ENCODE measurements at regions not wholly inside any gene's neighbourhood (a gene's known extent, or its start where the extent isn't known, plus 50 kb on each side); places are given as distances from the start of the nearest gene placed in this dataset.

DNA sequence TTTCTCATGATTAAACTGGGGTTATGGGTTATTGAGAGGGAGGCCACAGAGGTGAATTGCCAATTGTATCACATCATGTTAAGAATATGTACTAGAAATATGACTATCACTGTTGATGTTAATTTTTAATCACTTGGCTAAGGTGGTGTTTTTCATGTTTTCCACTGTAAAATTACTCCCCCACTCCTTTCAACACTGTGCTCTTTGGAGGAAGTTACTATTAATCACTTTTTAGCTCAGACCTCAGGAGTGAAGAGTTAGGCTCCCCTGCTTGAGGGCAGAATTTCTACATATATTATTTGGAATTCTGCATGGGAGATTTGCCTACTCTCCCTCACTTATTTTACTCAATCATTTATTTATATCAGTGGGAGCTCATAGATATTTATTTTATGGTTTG is 76.0 kb upstream of the OSR1 start:
- no peak for DNase-seq (ENCODE audit: low read depth)

- DNase-seq (ENCODE audit: low read depth) = no peak
Observed at GRCh38 chr2:19426941-19427340, 68.5 kb upstream of the OSR1 start.

DNA sequence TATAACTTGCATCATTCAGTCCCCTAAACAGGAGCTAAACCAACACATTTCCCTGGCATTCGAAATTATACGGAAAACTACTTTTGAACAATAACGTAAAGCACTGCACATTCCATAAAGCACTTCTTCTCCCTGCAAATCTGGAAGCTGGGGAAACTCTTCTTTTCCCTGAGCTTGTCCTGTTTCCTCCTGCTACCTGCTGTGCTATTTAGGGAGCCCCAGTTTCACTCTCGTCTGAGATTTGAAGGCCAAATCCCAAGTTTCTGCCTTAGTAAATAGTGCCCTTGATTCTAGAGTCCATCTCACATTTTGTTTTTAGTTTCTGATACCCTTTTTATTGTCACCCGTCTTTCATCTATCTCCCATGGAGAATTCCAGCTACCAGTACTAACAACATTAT is 67.7 kb upstream of the OSR1 start:
- no peak for DNase-seq (ENCODE audit: low read depth)

GRCh38 chr2:19425419-19425818 is 67.0 kb upstream of the OSR1 start:
- DNase-seq (ENCODE audit: low read depth) = peak; percentile 3

GRCh38 chr2:19419211-19419880 is 60.9 kb upstream of the OSR1 start:
- DNase-seq (ENCODE audit: low read depth) = no peak

DNA sequence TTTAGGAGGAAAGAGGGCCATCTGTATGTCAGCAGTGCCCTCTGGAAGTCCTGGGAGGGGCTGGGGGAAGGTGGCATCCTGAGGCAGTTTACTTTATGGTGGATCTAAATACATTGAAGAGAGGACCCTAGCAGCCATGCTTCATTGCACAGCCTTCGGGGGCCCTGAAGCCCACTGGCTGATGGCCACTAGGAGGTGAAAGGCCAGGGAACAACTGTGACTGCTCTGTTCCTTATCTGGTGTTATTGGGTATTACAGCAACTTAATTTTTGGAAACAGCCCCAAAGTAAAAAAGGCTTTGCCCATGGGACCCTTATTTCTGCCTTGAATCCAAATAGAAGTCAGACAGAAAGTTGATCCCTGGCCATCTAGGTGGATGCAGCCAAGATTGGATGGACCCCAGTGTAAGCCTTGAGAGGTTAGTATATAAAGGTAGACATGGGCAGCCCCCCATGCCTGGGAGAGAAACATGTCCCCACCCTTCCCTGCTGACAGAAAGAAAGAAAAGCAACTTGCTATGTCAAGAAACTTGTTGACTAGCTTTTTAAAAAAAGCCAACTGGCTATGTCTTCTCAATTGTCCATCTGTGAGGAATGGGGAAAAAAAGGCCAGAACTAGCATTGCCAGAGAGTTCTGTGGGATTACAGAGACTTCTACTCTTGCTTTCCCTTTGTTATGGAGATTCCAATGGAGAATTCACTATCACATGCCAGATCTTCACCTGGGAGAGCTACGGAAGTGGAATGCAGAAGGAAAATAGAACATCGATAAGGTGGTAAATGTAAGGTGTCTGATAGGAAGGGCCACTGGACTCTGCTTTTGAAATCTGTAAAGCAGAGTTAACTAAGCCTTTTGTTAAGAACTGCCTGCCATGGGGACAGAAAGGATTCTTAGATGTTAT is 58.6 kb upstream of the OSR1 start:
- DNase-seq (ENCODE audit: low read depth) = no peak

DNA sequence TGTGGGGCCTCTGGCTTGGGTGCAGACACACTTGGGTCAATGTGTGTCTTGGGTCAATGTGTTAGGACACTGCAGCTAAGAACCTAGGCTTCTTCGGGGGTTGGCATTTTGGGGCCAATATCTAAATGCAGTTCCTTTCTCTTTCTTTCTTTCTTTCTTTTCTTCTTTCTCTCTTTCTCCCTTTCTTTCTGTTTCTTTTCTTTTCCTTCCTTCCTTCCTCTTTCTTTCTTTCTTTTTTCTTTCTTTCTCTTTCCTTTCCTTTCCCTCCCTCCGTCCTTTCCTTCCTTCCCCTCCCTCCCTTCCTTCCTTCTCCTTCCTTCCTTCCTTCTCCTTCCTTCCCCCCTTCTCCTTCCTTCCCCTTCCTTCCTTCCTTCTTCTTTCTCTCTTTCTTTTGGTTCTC is 57.7 kb upstream of the OSR1 start:
- no peak for DNase-seq (ENCODE audit: low read depth)

- peak; percentile 34 for DNase-seq (ENCODE audit: low read depth)
Observed at GRCh38 chr2:19409046-19409445, 50.6 kb upstream of the OSR1 start.

DNA sequence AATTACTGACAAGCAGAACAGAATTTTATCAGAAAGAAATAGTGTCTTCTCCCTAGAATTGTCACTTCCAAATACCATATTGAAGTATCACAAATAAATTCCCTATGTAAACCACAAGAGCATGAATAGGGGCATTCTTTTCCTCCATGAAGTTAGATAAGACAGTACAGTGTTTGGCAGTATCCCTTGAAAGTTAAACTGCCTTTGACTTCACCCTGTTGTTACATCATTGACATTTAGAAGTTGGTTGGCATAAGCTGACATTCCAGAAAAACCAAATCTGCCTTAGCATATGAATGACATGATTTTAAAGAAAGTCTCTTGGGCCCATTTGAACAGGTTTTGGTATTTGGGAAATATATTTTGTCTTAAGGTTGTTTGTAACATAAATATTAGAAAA is 50.2 kb upstream of the OSR1 start:
- DNase-seq (ENCODE audit: low read depth) = peak; percentile 11

All from EH (cell line).